ENCODE measurements at regions not wholly inside any gene's neighbourhood (a gene's known extent, or its start where the extent isn't known, plus 50 kb on each side); places are given as distances from the start of the nearest gene placed in this dataset.

DNA sequence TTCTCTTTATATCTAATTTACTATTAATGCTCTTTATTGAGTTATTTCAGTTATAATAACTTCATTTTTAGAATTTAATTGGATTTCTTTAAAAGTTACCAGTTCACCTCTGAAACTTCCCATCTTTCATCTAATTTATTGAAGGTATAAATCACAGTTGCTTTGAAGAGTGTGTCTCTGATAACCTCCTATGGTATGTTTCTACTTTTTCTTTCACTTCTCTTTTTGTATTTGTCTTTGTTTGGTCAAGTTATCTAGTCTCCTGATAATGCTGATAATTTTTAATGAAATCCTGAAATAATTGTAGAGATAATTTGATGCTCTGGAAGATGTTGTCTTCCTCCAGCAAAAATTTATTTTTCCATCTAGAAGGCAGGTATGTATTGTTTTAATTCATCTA lies 141.6 kb upstream of the NPY2R start:
- POLR2A ChIA-PET = no interaction called here
- no peaks in the 10 kb centered on the region for H3K27me3 ChIP-seq (ENCODE audit: control insufficient read depth, insufficient read depth, low read length)
- no peaks in the 10 kb centered on the region for H3K36me3 ChIP-seq (ENCODE audit: control insufficient read depth, insufficient read depth, low read length)
- DNase-seq (ENCODE audit: low read depth) = no peak
- CTCF ChIA-PET = no interaction called here
- TF ChIP-seq, protein P1, sequence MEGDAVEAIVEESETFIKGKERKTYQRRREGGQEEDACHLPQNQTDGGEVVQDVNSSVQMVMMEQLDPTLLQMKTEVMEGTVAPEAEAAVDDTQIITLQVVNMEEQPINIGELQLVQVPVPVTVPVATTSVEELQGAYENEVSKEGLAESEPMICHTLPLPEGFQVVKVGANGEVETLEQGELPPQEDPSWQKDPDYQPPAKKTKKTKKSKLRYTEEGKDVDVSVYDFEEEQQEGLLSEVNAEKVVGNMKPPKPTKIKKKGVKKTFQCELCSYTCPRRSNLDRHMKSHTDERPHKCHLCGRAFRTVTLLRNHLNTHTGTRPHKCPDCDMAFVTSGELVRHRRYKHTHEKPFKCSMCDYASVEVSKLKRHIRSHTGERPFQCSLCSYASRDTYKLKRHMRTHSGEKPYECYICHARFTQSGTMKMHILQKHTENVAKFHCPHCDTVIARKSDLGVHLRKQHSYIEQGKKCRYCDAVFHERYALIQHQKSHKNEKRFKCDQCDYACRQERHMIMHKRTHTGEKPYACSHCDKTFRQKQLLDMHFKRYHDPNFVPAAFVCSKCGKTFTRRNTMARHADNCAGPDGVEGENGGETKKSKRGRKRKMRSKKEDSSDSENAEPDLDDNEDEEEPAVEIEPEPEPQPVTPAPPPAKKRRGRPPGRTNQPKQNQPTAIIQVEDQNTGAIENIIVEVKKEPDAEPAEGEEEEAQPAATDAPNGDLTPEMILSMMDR (IDR thresholded peaks at IDR 0.05; ENCODE audit: insufficient read depth, low read depth, low read length) = no peak
- H3K4me3 ChIP-seq (ENCODE audit: low read depth, low read length) = no peak overlapping the region

DNA sequence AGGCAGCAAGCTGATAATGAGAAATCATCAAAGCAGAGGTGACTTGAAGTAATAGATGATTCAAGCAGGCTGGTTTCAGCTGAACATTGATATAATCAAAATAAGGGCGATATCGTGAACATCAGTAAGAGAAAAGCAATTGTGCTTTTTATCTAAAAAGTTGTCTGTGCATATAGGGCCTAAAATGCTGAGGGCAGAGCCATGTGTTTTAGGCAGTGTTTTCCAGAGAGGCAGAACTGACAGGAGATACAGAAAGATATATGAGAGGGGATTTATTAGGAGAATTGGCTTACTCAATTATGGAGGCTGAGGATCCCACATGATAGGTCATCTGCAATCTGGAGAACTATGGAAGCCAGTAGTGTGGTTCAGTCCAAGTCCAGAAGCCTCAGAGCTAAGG lies 136.5 kb upstream of the NPY2R start:
- no peak for DNase-seq (ENCODE audit: low read depth)
- Histone ChIP-seq H3K4me3 (ENCODE audit: low read depth, low read length) (no peak overlapping the region), H3K36me3 (ENCODE audit: control insufficient read depth, insufficient read depth, low read length) (no peaks in the 10 kb centered on the region), H3K27me3 (ENCODE audit: control insufficient read depth, insufficient read depth, low read length) (no peaks in the 10 kb centered on the region)
- ChIA-PET CTCF (no interaction called here), POLR2A (no interaction called here)
- TF ChIP-seq, protein P1 (IDR thresholded peaks at IDR 0.05; ENCODE audit: insufficient read depth, low read depth, low read length) = no peak

DNA sequence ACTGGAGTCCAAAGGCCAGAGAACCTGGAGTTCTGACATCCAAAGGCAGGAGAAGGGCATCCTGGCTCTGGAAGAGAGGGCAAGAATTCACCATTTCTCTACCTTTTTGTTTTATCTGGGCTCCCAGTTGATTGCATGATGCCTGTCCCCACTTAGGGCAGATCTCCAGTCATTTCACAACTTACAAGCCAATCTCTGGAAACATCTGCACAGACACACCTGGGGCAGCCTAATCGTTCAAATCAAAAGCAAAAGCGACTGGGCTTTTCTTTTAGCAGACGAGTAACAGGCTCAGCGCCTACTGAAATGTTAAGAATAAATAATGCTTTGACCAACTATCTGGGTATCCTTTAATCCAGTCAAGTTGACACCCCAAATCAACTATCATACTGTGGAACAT lies 136.0 kb upstream of the NPY2R start:
- Histone ChIP-seq H3K36me3 (ENCODE audit: control insufficient read depth, insufficient read depth, low read length) (no peaks in the 10 kb centered on the region), H3K4me3 (ENCODE audit: low read depth, low read length) (no peak overlapping the region), H3K27me3 (ENCODE audit: control insufficient read depth, insufficient read depth, low read length) (no peaks in the 10 kb centered on the region)
- POLR2A ChIA-PET = no interaction called here
- no peak for DNase-seq (ENCODE audit: low read depth)
- TF ChIP-seq, protein P1 (IDR thresholded peaks at IDR 0.05; ENCODE audit: insufficient read depth, low read depth, low read length) = no peak
- CTCF ChIA-PET = no interaction called here

DNA sequence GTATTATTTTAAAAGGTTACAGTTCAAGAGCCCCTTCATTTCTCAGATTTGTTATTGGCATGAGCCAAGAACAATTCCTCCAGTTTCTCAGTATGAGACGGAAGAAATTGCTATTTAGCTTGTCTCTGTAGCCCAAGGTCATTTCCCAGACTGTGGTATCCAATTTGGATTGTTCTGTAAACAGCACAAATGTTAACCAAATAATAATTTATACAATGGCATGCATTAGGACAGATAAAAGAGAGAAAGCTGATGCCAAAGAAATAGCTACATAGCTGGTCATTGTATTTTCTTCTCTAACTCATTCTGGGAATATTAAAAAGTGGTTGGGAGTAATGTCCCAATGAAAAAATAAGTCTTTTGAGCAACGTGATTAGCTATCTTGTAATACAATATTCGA lies 134.6 kb upstream of the NPY2R start:
- Histone ChIP-seq H3K36me3 (ENCODE audit: control insufficient read depth, insufficient read depth, low read length) (no peaks in the 10 kb centered on the region), H3K4me3 (ENCODE audit: low read depth, low read length) (no peak overlapping the region), H3K27me3 (ENCODE audit: control insufficient read depth, insufficient read depth, low read length) (no peaks in the 10 kb centered on the region)
- no peak for DNase-seq (ENCODE audit: low read depth)
- ChIA-PET CTCF (no interaction called here), POLR2A (no interaction called here)
- TF ChIP-seq, protein P1 (IDR thresholded peaks at IDR 0.05; ENCODE audit: insufficient read depth, low read depth, low read length) = no peak

DNA sequence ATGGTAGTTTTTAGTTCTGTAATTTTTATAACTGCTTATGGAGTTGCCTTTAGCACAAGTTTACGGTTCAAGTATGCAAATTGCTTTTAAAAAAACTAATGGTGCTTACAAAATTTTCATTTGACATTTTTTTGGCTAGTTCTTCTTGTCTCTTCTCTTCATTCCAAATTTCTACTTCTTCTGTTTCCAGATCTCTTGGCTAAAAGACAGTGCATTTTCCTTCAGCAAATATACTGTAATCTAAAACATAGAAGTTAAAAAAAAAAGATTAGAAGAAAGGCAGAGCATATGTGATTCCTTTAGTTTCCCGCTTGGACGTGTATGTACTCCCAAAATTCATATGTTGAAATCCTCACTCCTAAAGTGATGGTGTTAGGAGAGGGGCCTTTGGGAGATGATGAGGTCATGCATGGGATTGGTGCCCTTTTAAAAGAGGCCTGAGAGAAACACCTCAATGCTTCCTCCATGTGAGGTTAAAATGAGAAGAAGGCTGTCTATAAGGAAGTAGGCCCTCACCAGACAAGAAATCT lies 132.1 kb upstream of the NPY2R start:
- DNase-seq (ENCODE audit: low read depth) = no peak
- Histone ChIP-seq H3K4me3 (ENCODE audit: low read depth, low read length) (no peak overlapping the region), H3K27me3 (ENCODE audit: control insufficient read depth, insufficient read depth, low read length) (no peaks in the 10 kb centered on the region), H3K36me3 (ENCODE audit: control insufficient read depth, insufficient read depth, low read length) (no peaks in the 10 kb centered on the region)
- TF ChIP-seq, protein P1 (IDR thresholded peaks at IDR 0.05; ENCODE audit: insufficient read depth, low read depth, low read length) = no peak
- ChIA-PET CTCF (no interaction called here), POLR2A (no interaction called here)
